SU-DHL-6 (cell line): ENCODE measurements at regions not wholly inside any gene's neighbourhood (a gene's known extent, or its start where the extent isn't known, plus 50 kb on each side); places are given as distances from the start of the nearest gene placed in this dataset.

Experiments used
- H2AFZ ChIP-seq: fragments of 200-600 bp; sonication (generic); 2 replicates; pipeline ENCODE4 v1.6.1; 2014; ENCODE audit warnings: low read depth, mild to moderate bottlenecking, moderate library complexity, mixed read lengths, antibody characterized with exemption, low read length; ENCODE audit not compliant: severe bottlenecking
- H3F3A ChIP-seq: fragments of 200-600 bp; shearing (Covaris generic); 2 replicates; pipeline ENCODE4 v1.6.0; 2016; ENCODE audit warnings: antibody characterized with exemption, mild to moderate bottlenecking; ENCODE audit not compliant: insufficient read depth
- H3K27ac ChIP-seq: fragments of 200-600 bp; sonication (generic); 2 replicates; pipeline ENCODE4 v1.5.1; 2016; ENCODE audit warnings: low read depth, mild to moderate bottlenecking, low read length, moderate library complexity, mixed read lengths
- H3K27me3 ChIP-seq: fragments of 200-600 bp; sonication (generic), shearing (Covaris generic); 2 replicates; pipeline ENCODE4 v1.6.0; 2014; ENCODE audit warnings: mild to moderate bottlenecking, low read length
- H3K36me3 ChIP-seq: fragments of 200-600 bp; sonication (generic); 2 replicates; pipeline ENCODE4 v1.6.1; 2014; ENCODE audit warnings: mild to moderate bottlenecking, low read length, mixed read lengths
- H3K4me2 ChIP-seq: fragments of 300-600, 200-600 bp; shearing (Covaris generic), sonication (generic); 2 replicates; pipeline ENCODE4 v1.6.0; 2014; ENCODE audit warnings: low read length, low read depth, mild to moderate bottlenecking; ENCODE audit not compliant: poor library complexity, severe bottlenecking
- H3K4me3 ChIP-seq: fragments of 200-600 bp; sonication (generic); 2 replicates; pipeline ENCODE4 v1.5.1; 2014; ENCODE audit warnings: antibody characterized with exemption, low read length, mild to moderate bottlenecking, mixed read lengths; ENCODE audit not compliant: insufficient read depth, poor library complexity, severe bottlenecking
- H3K79me2 ChIP-seq: fragments of 200-600 bp; sonication (generic); 2 replicates; pipeline ENCODE4 v1.6.1; 2014; ENCODE audit warnings: mild to moderate bottlenecking, low read length, moderate library complexity; ENCODE audit not compliant: insufficient read depth
- H3K9ac ChIP-seq: fragments of 200-600 bp; sonication (generic); 2 replicates; pipeline ENCODE4 v1.7.0; 2014; ENCODE audit warnings: mild to moderate bottlenecking, low read length
- H3K9me2 ChIP-seq: fragments of 200-600 bp; sonication (generic); replicated peaks from 2 replicates; pipeline ENCODE4 v1.6.1; 2014; ENCODE audit warnings: low read length; ENCODE audit not compliant: insufficient read depth
- H3K9me3 ChIP-seq: fragments of 200-600 bp; sonication (generic); 2 replicates; pipeline ENCODE4 v1.6.1; 2014; ENCODE audit warnings: low read length, mixed read lengths; ENCODE audit not compliant: insufficient read depth
- H4K20me1 ChIP-seq: fragments of 200-600 bp; sonication (generic); 2 replicates; pipeline ENCODE4 v1.6.1; 2014; ENCODE audit warnings: low read depth, mild to moderate bottlenecking, antibody characterized with exemption, low read length, moderate library complexity, mixed read lengths
- CTCF ChIP-seq: fragments of 200-600 bp; sonication (generic); IDR thresholded peaks from one replicate; pipeline ENCODE4 v1.5.1; 2017; ENCODE audit warnings: antibody characterized with exemption, mild to moderate bottlenecking, low read length, moderate library complexity; ENCODE audit not compliant: insufficient read depth, poor library complexity, severe bottlenecking
- EZH2phosphoT487 ChIP-seq: fragments of 200-600 bp; sonication (generic), shearing (Covaris generic); conservative IDR thresholded peaks from 2 replicates; pipeline ENCODE4 v1.6.1; 2018; ENCODE audit warnings: mild to moderate bottlenecking, antibody characterized with exemption, low read length, moderate library complexity, mixed read lengths

GRCh38 chr5:173789031-173789920 lies 98.9 kb upstream of the CPEB4 start:
- Histone ChIP-seq H3K4me3 (no peak overlapping the region), H4K20me1 (no peaks in the 10 kb centered on the region), H3K9ac (no peak overlapping the region), H2AFZ (no peak overlapping the region), H3K9me3 (no peaks in the 10 kb centered on the region), H3K27me3 (no peaks in the 10 kb centered on the region), H3K79me2 (no peaks in the 10 kb centered on the region), H3K27ac (no peak overlapping the region), H3F3A (no peaks in the 10 kb centered on the region), H3K4me2 (no peak overlapping the region), H3K36me3 (no peaks in the 10 kb centered on the region), H3K9me2 (no peaks in the 10 kb centered on the region)
- no peak for TF ChIP-seq CTCF
- no peak for TF ChIP-seq EZH2phosphoT487

GRCh38 chr5:173790177-173790719 lies 97.9 kb upstream of the CPEB4 start:
- Histone ChIP-seq H3K9me3 (no peaks in the 10 kb centered on the region), H3K4me3 (no peak overlapping the region), H3K79me2 (no peaks in the 10 kb centered on the region), H3K27me3 (no peaks in the 10 kb centered on the region), H3K27ac (no peak overlapping the region), H3K4me2 (no peak overlapping the region), H3K9ac (no peak overlapping the region), H3K36me3 (no peaks in the 10 kb centered on the region), H4K20me1 (no peaks in the 10 kb centered on the region), H3K9me2 (no peaks in the 10 kb centered on the region), H2AFZ (no peak overlapping the region), H3F3A (no peaks in the 10 kb centered on the region)
- no peak for TF ChIP-seq EZH2phosphoT487
- no peak for TF ChIP-seq CTCF

- Histone ChIP-seq H3K9me3 (no peaks in the 10 kb centered on the region), H3K27me3 (no peaks in the 10 kb centered on the region), H3K79me2 (no peaks in the 10 kb centered on the region), H3K9me2 (no peaks in the 10 kb centered on the region), H2AFZ (no peak overlapping the region), H3K9ac (no peak overlapping the region), H3K27ac (no peak overlapping the region), H3K36me3 (no peaks in the 10 kb centered on the region), H3K4me2 (no peak overlapping the region), H3K4me3 (no peak overlapping the region), H4K20me1 (no peaks in the 10 kb centered on the region), H3F3A (no peaks in the 10 kb centered on the region)
- no peak for TF ChIP-seq CTCF
- TF ChIP-seq EZH2phosphoT487: no peak
These were observed 97.2 kb upstream of the CPEB4 start for GRCh38 chr5:173790836-173791546.
